ENCODE measurements at regions not wholly inside any gene's neighbourhood (a gene's known extent, or its start where the extent isn't known, plus 50 kb on each side); places are given as distances from the start of the nearest gene placed in this dataset.

DNA sequence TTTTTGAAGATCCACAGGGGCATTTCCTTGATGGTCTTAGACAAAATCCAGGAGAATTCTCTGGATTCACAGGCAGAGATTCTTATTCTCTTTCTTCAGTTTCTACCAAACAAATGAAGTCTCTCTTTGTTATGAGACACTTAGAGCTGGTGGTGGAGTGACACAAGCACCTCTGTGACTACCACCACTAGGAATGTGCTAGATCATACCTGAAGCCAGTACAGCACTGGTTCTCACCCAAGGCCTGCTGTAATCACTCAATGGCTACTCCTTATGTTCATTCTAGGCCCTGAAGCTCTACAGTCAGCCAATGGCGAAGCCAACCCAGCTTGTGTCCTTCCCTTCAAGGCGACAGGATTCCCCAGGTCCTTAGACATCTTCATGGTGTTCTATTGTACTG is 482.3 kb downstream of the TRAM1L1 start:
- no peak overlapping the region for H2BK120ac ChIP-seq (ENCODE audit: low read depth, low read length, poor library complexity, severe bottlenecking)
- Mint-ChIP-seq H3K4me3 (no peak overlapping the region), H3K27me3 (ENCODE audit: low read depth) (no peaks in the 10 kb centered on the region), H3K4me1 (0 out of 4 replicates have a peak, but pooled peaks cover 0 to 2% of the 10 kb centered on the region in 2 experiments), H3K36me3 (ENCODE audit: insufficient read depth in 1 of 3, low read depth in 3 of 3) (peaks cover 0 to 13% (median 2%) of the 10 kb centered on the region in 3 experiments; a peak in 4 of 7 replicates), H3K9me3 (peaks cover 0 to 2% of the 10 kb centered on the region in 2 experiments; a peak in 2 of 5 replicates), H3K27ac (no peak overlapping the region)
- no peaks in the 10 kb centered on the region for H3K9me3 ChIP-seq (ENCODE audit: control insufficient read depth, low read depth, low read length)
- no peak overlapping the region for H3K56ac ChIP-seq (ENCODE audit: insufficient read length, low read depth, low read length)
- no peaks in the 10 kb centered on the region for H3K23me2 ChIP-seq (ENCODE audit: insufficient read length, low read depth, low read length, poor library complexity, severe bottlenecking)
- no peak overlapping the region for H3K14ac ChIP-seq (ENCODE audit: insufficient read depth, low read length)
- no peaks in the 10 kb centered on the region for H3K27me3 ChIP-seq (ENCODE audit: insufficient read depth, low read length)
- no peaks in the 10 kb centered on the region for H3K79me2 ChIP-seq (ENCODE audit: insufficient read depth, low read length)
- no peak overlapping the region for H3T11ph ChIP-seq (ENCODE audit: low read length)
- no peak overlapping the region for H3K9ac ChIP-seq (ENCODE audit: extremely low read depth, insufficient read length, low read length)
- TF ChIP-seq, protein P1, sequence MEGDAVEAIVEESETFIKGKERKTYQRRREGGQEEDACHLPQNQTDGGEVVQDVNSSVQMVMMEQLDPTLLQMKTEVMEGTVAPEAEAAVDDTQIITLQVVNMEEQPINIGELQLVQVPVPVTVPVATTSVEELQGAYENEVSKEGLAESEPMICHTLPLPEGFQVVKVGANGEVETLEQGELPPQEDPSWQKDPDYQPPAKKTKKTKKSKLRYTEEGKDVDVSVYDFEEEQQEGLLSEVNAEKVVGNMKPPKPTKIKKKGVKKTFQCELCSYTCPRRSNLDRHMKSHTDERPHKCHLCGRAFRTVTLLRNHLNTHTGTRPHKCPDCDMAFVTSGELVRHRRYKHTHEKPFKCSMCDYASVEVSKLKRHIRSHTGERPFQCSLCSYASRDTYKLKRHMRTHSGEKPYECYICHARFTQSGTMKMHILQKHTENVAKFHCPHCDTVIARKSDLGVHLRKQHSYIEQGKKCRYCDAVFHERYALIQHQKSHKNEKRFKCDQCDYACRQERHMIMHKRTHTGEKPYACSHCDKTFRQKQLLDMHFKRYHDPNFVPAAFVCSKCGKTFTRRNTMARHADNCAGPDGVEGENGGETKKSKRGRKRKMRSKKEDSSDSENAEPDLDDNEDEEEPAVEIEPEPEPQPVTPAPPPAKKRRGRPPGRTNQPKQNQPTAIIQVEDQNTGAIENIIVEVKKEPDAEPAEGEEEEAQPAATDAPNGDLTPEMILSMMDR (conservative IDR thresholded peaks at IDR 0.05): no peak
- no peak for DNase-seq
- H2AFZ ChIP-seq (ENCODE audit: low read length): no peak overlapping the region
- no peak overlapping the region for H2BK5ac ChIP-seq (ENCODE audit: insufficient read length, low read length)
- H3K4me1 ChIP-seq (ENCODE audit: insufficient read depth, low read length): no peaks in the 10 kb centered on the region
- H2AK5ac ChIP-seq (ENCODE audit: insufficient read length, low read length): no peak overlapping the region
- H2BK12ac ChIP-seq (ENCODE audit: insufficient read length, low read depth, low read length): no peak overlapping the region
- H4K5ac ChIP-seq (ENCODE audit: insufficient read length, low read depth, low read length): no peak overlapping the region
- H2BK15ac ChIP-seq (ENCODE audit: low read depth, low read length): no peak overlapping the region
- WGBS (ENCODE audit: extremely low coverage, insufficient read length, low lambda C conversion rate): no CpG with 5 or more reads among the region's 2 CpGs
- no peak overlapping the region for H3K4ac ChIP-seq (ENCODE audit: low read depth, low read length)
- no peak overlapping the region for H3K4me2 ChIP-seq (ENCODE audit: insufficient read depth, insufficient read length, low read length)
- no peak overlapping the region for H4K91ac ChIP-seq (ENCODE audit: insufficient read length, low read depth, low read length)
- H3K79me1 ChIP-seq (ENCODE audit: insufficient read depth, low read depth, low read length, poor library complexity, severe bottlenecking): no peaks in the 10 kb centered on the region
- no peak overlapping the region for H3K23ac ChIP-seq (ENCODE audit: insufficient read length, low read depth, low read length)
- H3K27ac ChIP-seq (ENCODE audit: insufficient read length, low read depth, low read length): no peak overlapping the region
- no peak overlapping the region for H3K18ac ChIP-seq (ENCODE audit: insufficient read length, low read depth, low read length)
- no peak overlapping the region for H4K8ac ChIP-seq (replicated peaks; ENCODE audit: insufficient read length, low read depth, low read length)
- no peaks in the 10 kb centered on the region for H4K20me1 ChIP-seq (ENCODE audit: control insufficient read depth, insufficient read depth, insufficient read length)
- H2BK20ac ChIP-seq (ENCODE audit: low read depth, low read length, poor library complexity, severe bottlenecking): no peak overlapping the region
